ENCODE measurements at regions not wholly inside any gene's neighbourhood (a gene's known extent, or its start where the extent isn't known, plus 50 kb on each side); places are given as distances from the start of the nearest gene placed in this dataset.
A peak's percentile ranks its signal among the peaks of the same experiment; 100 is the strongest.

- DNase-seq (ENCODE audit: low read depth) = no peak
Measured at GRCh38 chr19:13604902-13605586, 98.8 kb upstream of the CACNA1A start.

GRCh38 chr19:13600802-13601201, 94.5 kb upstream of the CACNA1A start:
- no peak for DNase-seq (ENCODE audit: low read depth)

- no peak for DNase-seq (ENCODE audit: low read depth)
Measured at GRCh38 chr19:13600091-13600490, 93.8 kb upstream of the CACNA1A start.

- DNase-seq (ENCODE audit: low read depth) = no peak
Measured at GRCh38 chr19:13599681-13600080, 93.4 kb upstream of the CACNA1A start.

GRCh38 chr19:13598098-13598497, 91.8 kb upstream of the CACNA1A start:
- no peak for DNase-seq (ENCODE audit: low read depth)

GRCh38 chr19:13597640-13598039, 91.4 kb upstream of the CACNA1A start:
- no peak for DNase-seq (ENCODE audit: low read depth)

GRCh38 chr19:13588957-13589833, 82.9 kb upstream of the CACNA1A start:
- DNase-seq (ENCODE audit: low read depth) = no peak

- no peak for DNase-seq (ENCODE audit: low read depth)
Measured at GRCh38 chr19:13585512-13585911, 79.2 kb upstream of the CACNA1A start.

GRCh38 chr19:13583753-13584152, 77.5 kb upstream of the CACNA1A start:
- no peak for DNase-seq (ENCODE audit: low read depth)

- no peak for DNase-seq (ENCODE audit: low read depth)
Measured at GRCh38 chr19:13583114-13583513, 76.8 kb upstream of the CACNA1A start.

- no peak for DNase-seq (ENCODE audit: low read depth)
Measured at GRCh38 chr19:13581576-13581975, 75.3 kb upstream of the CACNA1A start.

GRCh38 chr19:13579388-13580060, 73.2 kb upstream of the CACNA1A start:
- peak; percentile 82 for DNase-seq (ENCODE audit: low read depth)

- DNase-seq (ENCODE audit: low read depth) = no peak
Measured at GRCh38 chr19:13576726-13577125, 70.4 kb upstream of the CACNA1A start.

GRCh38 chr19:13574933-13575332, 68.7 kb upstream of the CACNA1A start:
- DNase-seq (ENCODE audit: low read depth) = no peak

GRCh38 chr19:13573056-13573667, 66.9 kb upstream of the CACNA1A start:
- DNase-seq (ENCODE audit: low read depth) = no peak

GRCh38 chr19:13561461-13561860, 55.2 kb upstream of the CACNA1A start:
- DNase-seq (ENCODE audit: low read depth) = no peak

GRCh38 chr19:13557756-13558398, 51.6 kb upstream of the CACNA1A start:
- DNase-seq (ENCODE audit: low read depth) = no peak

GRCh38 chr19:13556552-13556951, 50.3 kb upstream of the CACNA1A start:
- DNase-seq (ENCODE audit: low read depth) = no peak
